HG03064 (cell line): ENCODE measurements at regions not wholly inside any gene's neighbourhood (a gene's known extent, or its start where the extent isn't known, plus 50 kb on each side); places are given as distances from the start of the nearest gene placed in this dataset.
"Not testable (repeated sequence)": the region's sequence is repeated elsewhere in the genome, so short reads cannot be mapped to it uniquely, and the experiment has no call there.

Experiments used
- ATAC-seq: cut with Tn5 transposase; IDR thresholded peaks from one replicate; pipeline ENCODE4 v1.9.1; 2021; ENCODE audit warnings: low read depth; ENCODE audit not compliant: unreplicated experiment

- no peak for ATAC-seq
Measured at GRCh38 chr19:30289336-30289735, 82.8 kb upstream of the ZNF536 start.

- not testable (repeated sequence) for ATAC-seq
Measured at GRCh38 chr19:30290805-30291204, 81.4 kb upstream of the ZNF536 start.

- ATAC-seq, result no peak
Measured at GRCh38 chr19:30293051-30293785, 79.0 kb upstream of the ZNF536 start.

- no peak for ATAC-seq
Measured at GRCh38 chr19:30297969-30298368, 74.2 kb upstream of the ZNF536 start.

- ATAC-seq, result no peak
Measured at GRCh38 chr19:30303131-30303654, 69.0 kb upstream of the ZNF536 start.

- no peak for ATAC-seq
Measured at GRCh38 chr19:30304540-30304939, 67.6 kb upstream of the ZNF536 start.

- ATAC-seq, result no peak
Measured at GRCh38 chr19:30305346-30306060, 66.7 kb upstream of the ZNF536 start.

GRCh38 chr19:30307191-30307974, 64.8 kb upstream of the ZNF536 start:
- no peak for ATAC-seq

GRCh38 chr19:30309176-30309575, 63.0 kb upstream of the ZNF536 start:
- ATAC-seq, result no peak

GRCh38 chr19:30309905-30310601, 62.1 kb upstream of the ZNF536 start:
- ATAC-seq, result no peak

- no peak for ATAC-seq
Measured at GRCh38 chr19:30310602-30311263, 61.5 kb upstream of the ZNF536 start.

- ATAC-seq, result no peak
Measured at GRCh38 chr19:30311911-30312310, 60.3 kb upstream of the ZNF536 start.

- ATAC-seq, result no peak
Measured at GRCh38 chr19:30312582-30313352, 59.4 kb upstream of the ZNF536 start.

GRCh38 chr19:30313353-30313750, 58.8 kb upstream of the ZNF536 start:
- ATAC-seq, result no peak

GRCh38 chr19:30314056-30314804, 58.0 kb upstream of the ZNF536 start:
- ATAC-seq, result no peak

- no peak for ATAC-seq
Measured at GRCh38 chr19:30314805-30315155, 57.4 kb upstream of the ZNF536 start.

GRCh38 chr19:30315159-30315558, 57.0 kb upstream of the ZNF536 start:
- no peak for ATAC-seq

GRCh38 chr19:30316000-30316491, 56.1 kb upstream of the ZNF536 start:
- ATAC-seq, result no peak
